HG02610 (cell line): ENCODE measurements at regions not wholly inside any gene's neighbourhood (a gene's known extent, or its start where the extent isn't known, plus 50 kb on each side); places are given as distances from the start of the nearest gene placed in this dataset.

ENCODE experiments used
- ATAC-seq: cut with Tn5 transposase; IDR thresholded peaks from one replicate; pipeline ENCODE4 v1.9.1; 2021; ENCODE audit warnings: mild to moderate bottlenecking, moderate library complexity; ENCODE audit not compliant: unreplicated experiment

- ATAC-seq: no peak
Observed at GRCh38 chr7:84631913-84632312, 437.3 kb upstream of the SEMA3A start.

GRCh38 chr7:84629640-84630318 is 435.2 kb upstream of the SEMA3A start:
- ATAC-seq: no peak

- no peak for ATAC-seq
Observed at GRCh38 chr7:84629216-84629615, 434.6 kb upstream of the SEMA3A start.

DNA sequence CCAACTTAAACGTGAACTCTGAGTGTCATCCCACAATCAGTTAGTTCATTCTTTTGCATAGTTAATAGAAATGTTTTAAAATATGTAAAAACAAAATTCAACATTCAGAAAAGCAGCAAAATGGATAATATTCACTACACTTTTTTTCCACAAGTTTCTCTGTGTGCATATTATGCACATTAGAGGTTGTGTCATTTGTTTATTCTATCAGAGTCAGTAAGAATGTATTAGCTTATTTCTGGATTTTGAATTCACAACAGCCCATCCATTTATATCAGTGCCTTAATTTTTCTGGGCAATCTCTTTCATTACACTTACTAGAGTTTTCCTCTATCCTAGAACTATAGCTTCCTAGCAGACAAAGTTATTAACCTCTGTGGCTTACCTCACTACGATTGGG is 432.7 kb upstream of the SEMA3A start:
- ATAC-seq: no peak

GRCh38 chr7:84624927-84625326 is 430.3 kb upstream of the SEMA3A start:
- no peak for ATAC-seq

- ATAC-seq: no peak
Observed at GRCh38 chr7:84624527-84624926, 429.9 kb upstream of the SEMA3A start.

DNA sequence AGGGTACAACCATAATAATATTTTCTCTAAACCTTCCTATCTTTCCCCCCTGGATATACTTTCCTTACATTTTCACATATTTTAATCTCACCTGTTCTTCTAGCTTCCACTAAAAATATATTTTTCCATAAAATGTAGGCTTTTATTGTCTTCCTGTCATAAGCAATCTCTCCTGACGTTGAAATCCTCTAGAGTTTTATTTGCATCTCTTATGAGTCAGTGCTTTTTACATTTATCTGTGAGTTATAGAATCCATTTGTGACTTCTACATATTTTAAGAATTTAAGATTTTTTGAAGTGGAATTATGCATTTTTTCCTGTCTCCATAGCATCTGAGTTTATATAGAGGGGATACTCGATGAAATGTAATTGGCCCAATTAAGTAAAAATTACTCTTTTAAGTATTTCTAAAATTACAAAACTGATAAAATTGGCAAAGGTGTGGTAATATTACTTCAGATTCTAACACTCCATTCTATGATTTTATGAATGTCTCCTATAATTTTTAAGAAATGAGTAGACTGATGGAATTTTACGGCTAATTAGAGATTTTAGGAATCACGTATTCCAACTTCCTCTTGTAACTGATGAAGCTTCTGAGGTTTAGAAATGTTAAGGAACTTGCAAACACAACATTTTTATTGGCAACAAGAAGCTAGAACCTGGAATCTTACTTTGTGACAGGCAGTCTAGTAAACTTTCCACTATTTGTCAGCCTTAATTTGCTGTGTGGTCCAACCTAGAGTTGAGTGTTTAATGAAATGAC is 422.9 kb upstream of the SEMA3A start:
- ATAC-seq: no peak

GRCh38 chr7:84614821-84615501 is 420.4 kb upstream of the SEMA3A start:
- no peak for ATAC-seq

GRCh38 chr7:84612981-84613681 is 418.5 kb upstream of the SEMA3A start:
- no peak for ATAC-seq

DNA sequence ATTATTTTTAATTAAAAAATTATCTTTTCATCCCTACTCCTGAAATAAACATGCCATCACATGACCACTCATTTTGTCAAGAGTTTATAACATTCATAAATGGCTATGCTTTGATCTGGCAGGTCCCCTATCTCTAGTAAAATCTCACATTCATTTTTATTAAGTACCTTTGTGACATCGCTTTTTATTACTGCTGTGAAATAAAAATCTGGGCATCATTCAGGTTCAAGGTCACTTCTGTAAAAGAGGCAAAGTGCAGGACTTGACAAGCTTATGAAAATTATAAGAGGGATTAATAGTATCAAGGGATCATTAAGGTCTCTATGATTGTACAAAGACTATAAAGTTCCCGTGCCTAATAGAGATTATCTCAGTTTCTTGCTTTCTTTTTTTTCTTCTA is 416.8 kb upstream of the SEMA3A start:
- no peak for ATAC-seq

DNA sequence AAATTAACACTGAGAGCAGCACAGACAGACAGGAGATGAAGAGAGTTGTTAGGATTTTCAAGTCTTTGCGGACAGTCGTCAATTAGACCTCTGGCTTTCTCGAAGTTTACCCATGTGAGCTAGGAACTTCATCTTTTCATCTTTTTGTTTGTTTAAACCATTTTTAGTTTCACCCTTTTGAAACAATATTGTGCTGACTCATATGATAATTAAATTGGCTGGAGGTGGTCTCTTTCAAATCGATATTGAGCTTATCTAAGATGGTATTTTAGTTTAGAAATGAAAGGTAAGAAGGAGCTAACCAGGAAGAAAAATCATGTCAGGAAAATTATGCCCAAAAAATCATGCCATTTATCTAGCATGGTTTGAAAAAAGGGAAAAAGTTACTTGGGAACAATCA is 415.8 kb upstream of the SEMA3A start:
- no peak for ATAC-seq

GRCh38 chr7:84605301-84605700 is 410.7 kb upstream of the SEMA3A start:
- no peak for ATAC-seq

GRCh38 chr7:84603545-84603944 is 409.0 kb upstream of the SEMA3A start:
- ATAC-seq: no peak

GRCh38 chr7:84595026-84595425 is 400.4 kb upstream of the SEMA3A start:
- ATAC-seq: no peak

DNA sequence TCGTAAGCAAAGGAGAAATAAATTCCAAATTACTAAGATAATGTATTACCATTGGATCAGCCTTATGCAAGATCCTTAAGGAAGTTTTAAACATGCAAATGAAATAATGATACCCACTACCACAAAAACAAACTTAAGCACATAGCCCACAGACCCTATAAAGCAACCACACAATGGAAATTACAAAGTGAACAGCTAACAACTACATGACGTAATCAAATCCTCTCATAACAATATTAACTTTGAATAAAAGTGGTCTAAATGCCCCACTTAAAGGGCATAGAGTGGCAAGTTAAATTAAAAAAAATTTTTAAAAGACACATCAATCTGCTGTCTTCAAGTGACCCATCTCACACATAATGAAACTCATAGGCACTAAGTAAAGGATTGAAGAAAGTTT is 397.3 kb upstream of the SEMA3A start:
- ATAC-seq: no peak

DNA sequence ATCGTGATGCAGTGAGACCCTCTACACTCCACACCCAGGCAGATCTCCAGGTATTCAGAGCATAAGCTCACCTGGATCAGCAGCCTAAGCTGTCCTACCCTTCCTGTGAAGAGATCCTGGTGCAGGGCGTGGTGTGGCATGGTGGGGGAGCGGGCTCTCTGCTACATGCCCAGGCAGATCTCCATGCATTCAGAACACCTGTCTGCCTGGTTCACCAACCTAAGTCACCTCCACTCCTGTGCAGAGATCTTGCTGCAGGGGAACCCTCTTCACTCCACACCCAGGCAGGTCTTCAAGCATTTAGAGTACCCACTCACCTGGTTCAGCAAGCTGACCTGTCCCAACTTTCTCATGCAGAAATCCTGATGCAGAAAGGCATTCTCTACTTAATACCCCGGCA is 394.4 kb upstream of the SEMA3A start:
- no peak for ATAC-seq

- ATAC-seq: no peak
Observed at GRCh38 chr7:84583331-84583730, 388.7 kb upstream of the SEMA3A start.

DNA sequence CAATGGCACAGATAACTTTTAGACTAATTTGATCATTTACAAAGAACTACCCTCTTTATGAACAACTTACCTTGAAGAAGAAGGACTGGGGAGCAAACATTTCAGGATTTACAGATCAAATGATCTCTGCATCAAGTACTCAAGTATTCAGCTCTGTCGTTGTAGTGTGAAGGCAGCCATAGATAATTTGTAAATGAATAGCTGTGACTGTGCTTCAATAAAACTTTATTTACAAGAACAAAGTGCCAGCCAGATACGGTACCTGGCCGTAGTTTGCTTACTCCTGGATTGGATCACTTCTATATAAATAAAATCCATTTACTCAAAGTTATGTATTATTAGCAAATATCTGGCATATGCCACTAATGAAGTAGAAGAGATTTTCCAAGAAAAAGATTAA is 388.2 kb upstream of the SEMA3A start:
- ATAC-seq: no peak

- ATAC-seq: no peak
Observed at GRCh38 chr7:84578825-84579224, 384.2 kb upstream of the SEMA3A start.

DNA sequence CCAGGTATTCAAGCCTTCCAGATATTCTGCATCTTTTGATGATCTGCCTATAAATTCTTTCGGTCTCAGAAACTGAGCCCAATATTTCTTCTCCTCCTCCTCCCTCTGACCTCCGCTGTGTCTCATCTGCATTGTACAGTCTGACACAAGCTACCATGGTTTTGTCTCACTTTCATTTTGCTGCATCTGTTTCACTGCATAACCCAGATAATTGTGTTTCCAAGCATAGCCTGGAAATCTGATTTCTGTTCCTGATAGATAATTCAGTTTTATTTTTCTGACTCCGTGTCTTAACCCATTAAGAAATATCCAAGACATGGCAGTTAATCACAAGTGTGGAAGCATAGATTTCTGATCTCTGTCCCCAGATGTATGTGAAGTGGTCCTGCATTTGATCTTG is 374.2 kb upstream of the SEMA3A start:
- ATAC-seq: no peak

DNA sequence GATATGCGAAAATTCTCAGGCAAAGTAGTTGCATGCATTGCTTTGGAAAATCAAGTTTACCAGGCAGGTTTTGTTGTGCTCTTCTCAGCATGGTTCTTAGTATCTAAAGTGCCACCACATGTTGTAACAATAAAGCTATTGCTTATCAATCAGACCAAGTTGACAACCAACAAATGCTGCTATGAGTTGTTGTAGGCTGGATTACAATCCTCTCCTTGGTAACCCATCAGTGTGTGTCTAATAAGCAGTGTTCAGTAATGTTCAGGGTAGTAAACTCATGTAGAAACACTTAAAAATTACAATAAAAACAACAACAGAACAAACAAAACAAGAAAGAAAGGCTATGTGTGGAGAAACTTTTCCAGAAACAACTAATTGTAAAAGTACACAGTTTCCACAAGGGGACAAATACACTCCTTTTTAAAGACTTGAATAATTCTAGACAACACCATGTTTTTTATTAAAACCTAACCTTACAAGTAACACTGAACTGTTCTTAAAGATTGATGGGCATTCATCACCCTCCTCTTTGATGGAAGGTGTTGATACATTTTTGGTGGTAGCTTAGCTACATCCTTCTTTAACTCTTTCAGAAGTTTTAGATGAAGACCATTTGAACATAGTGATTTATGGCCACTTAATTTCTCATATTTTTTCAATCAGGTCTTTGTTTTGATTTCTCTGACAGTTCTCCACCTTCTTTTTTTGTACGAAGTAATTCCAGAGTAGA is 370.9 kb upstream of the SEMA3A start:
- no peak for ATAC-seq
